Anterior cingulate cortex (tissue), 58 donors: ENCODE measurements at regions not wholly inside any gene's neighbourhood (a gene's known extent, or its start where the extent isn't known, plus 50 kb on each side); places are given as distances from the start of the nearest gene placed in this dataset.

Experiments used
- DNase-seq, 58 donors: peaks; one replicate each; lab custom pipeline; 2025; lab: John Stamatoyannopoulos, UW

GRCh38 chr3:124584552-124585391, 145.5 kb upstream of the UMPS start:
- peak in 31 of 58 donors; percentile 8 to 62 (median 32) for DNase-seq

GRCh38 chr3:124586126-124587052, 143.9 kb upstream of the UMPS start:
- DNase-seq: peak in 1 of 58 donors; percentile 8

- DNase-seq: peak in 3 of 58 donors; percentile 4 to 29 (median 29)
These were observed 143.2 kb upstream of the UMPS start for GRCh38 chr3:124587053-124587408.

GRCh38 chr3:124588036-124588435, 142.2 kb upstream of the UMPS start:
- DNase-seq: no peak

- no peak for DNase-seq
These were observed 141.5 kb upstream of the UMPS start for GRCh38 chr3:124588794-124589193.

- no peak for DNase-seq
These were observed 138.6 kb upstream of the UMPS start for GRCh38 chr3:124591699-124592098.

GRCh38 chr3:124592658-124593441, 137.4 kb upstream of the UMPS start:
- no peak for DNase-seq

- DNase-seq: no peak
These were observed 136.8 kb upstream of the UMPS start for GRCh38 chr3:124593442-124593829.

GRCh38 chr3:124594581-124594980, 135.7 kb upstream of the UMPS start:
- no peak for DNase-seq

GRCh38 chr3:124597273-124597672, 133.0 kb upstream of the UMPS start:
- DNase-seq: no peak

GRCh38 chr3:124597979-124598378, 132.3 kb upstream of the UMPS start:
- DNase-seq: no peak

GRCh38 chr3:124599147-124599765, 131.0 kb upstream of the UMPS start:
- no peak for DNase-seq

- DNase-seq: no peak
These were observed 130.2 kb upstream of the UMPS start for GRCh38 chr3:124599779-124600693.

GRCh38 chr3:124600765-124601164, 129.5 kb upstream of the UMPS start:
- DNase-seq: peak in 2 of 58 donors; percentile 16 to 21

- DNase-seq: no peak
These were observed 129.1 kb upstream of the UMPS start for GRCh38 chr3:124601190-124601589.

GRCh38 chr3:124602980-124603627, 127.1 kb upstream of the UMPS start:
- no peak for DNase-seq

- peak in 1 of 58 donors; percentile 7 for DNase-seq
These were observed 124.3 kb upstream of the UMPS start for GRCh38 chr3:124605781-124606579.

- no peak for DNase-seq
These were observed 123.1 kb upstream of the UMPS start for GRCh38 chr3:124607163-124607562.
